Fibroblast of mammary gland (primary cell): ENCODE measurements at regions not wholly inside any gene's neighbourhood (a gene's known extent, or its start where the extent isn't known, plus 50 kb on each side); places are given as distances from the start of the nearest gene placed in this dataset.

Experiments
- DNase-seq: peaks from one replicate; pipeline ENCODE4 v3.0.0-alpha.2; 2010; ENCODE audit warnings: low read depth
- H3K4me3 ChIP-seq: 2 replicates; pipeline ENCODE4 v1.5.1; 2011; ENCODE audit warnings: low read depth, mild to moderate bottlenecking, low read length, moderate library complexity; ENCODE audit not compliant: control insufficient read depth
- TF ChIP-seq, protein P1 (sequence below): conservative IDR thresholded peaks from 2 replicates; pipeline ENCODE4 v1.5.1; 2011; ENCODE audit warnings: low read depth, low read length, inconsistent platforms; ENCODE audit not compliant: control insufficient read depth, insufficient read depth

GRCh38 chr6:117136702-117137101 lies 128.7 kb upstream of the VGLL2 start:
- TF ChIP-seq, protein P1, sequence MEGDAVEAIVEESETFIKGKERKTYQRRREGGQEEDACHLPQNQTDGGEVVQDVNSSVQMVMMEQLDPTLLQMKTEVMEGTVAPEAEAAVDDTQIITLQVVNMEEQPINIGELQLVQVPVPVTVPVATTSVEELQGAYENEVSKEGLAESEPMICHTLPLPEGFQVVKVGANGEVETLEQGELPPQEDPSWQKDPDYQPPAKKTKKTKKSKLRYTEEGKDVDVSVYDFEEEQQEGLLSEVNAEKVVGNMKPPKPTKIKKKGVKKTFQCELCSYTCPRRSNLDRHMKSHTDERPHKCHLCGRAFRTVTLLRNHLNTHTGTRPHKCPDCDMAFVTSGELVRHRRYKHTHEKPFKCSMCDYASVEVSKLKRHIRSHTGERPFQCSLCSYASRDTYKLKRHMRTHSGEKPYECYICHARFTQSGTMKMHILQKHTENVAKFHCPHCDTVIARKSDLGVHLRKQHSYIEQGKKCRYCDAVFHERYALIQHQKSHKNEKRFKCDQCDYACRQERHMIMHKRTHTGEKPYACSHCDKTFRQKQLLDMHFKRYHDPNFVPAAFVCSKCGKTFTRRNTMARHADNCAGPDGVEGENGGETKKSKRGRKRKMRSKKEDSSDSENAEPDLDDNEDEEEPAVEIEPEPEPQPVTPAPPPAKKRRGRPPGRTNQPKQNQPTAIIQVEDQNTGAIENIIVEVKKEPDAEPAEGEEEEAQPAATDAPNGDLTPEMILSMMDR: no peak
- DNase-seq: no peak
- H3K4me3 ChIP-seq: no peak overlapping the region

DNA sequence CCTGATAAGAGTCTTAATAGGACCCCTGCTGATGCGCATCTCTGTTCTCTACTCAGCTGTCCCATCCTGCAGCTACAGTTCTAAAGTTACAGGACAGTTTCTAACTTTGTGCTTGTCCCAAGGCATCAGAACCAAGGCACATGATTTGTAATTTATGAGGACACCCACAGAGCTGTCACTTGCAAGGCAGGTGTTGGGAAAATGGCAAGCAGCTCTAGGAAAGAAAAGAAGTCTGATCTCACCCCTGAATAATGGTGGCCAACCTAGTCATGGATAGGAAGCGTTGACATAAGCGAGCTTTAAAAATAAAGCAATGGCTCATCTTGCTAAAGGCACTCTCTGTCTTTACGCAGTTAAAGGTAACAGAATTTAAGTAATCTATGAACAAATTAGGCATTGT lies 127.6 kb upstream of the VGLL2 start:
- H3K4me3 ChIP-seq: no peak overlapping the region
- TF ChIP-seq, protein P1: no peak
- no peak for DNase-seq

- no peak overlapping the region for H3K4me3 ChIP-seq
- TF ChIP-seq, protein P1: no peak
- DNase-seq: no peak
Measured at GRCh38 chr6:117138425-117138824, 126.9 kb upstream of the VGLL2 start.

DNA sequence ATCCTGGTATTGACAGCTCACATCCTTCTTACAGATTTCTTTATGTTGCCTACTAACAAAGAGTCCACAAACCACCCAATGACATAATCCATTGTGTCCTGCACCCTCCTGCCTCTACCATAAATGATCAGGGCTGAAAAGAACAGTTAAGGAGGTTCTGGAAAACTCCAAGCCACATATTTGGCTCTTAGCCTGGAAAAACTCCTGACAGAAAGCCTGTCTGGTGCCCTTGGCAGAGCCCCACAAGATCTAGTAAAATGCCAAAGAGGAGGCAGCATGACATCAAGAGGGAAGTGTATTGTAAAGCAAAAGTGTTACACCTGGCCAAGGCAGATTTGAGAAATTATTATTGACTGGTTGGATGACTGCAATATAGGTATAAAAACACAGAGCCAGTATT lies 126.4 kb upstream of the VGLL2 start:
- H3K4me3 ChIP-seq: no peak overlapping the region
- no peak for DNase-seq
- TF ChIP-seq, protein P1: no peak

DNA sequence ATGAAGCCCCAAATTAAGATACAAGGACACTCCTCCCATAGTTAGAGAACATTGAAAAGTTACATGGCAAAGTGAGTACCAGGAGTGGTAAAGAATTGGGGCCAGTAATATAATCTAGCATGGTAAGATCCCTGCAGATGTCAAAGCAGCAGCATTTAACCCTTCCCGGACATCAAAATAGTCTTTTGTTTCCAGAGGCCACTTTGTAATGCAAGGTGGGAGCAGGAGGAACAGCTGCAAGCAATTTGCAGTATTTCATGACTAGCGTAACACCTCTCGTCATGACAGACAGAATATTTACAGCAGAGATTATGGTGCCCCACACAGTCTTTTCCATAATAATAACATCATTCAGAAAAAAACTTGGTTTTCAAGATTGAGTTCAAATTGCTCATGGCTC lies 123.2 kb upstream of the VGLL2 start:
- TF ChIP-seq, protein P1: no peak
- no peak for DNase-seq

GRCh38 chr6:117142995-117143394 lies 122.4 kb upstream of the VGLL2 start:
- H3K4me3 ChIP-seq: no peak overlapping the region
- TF ChIP-seq, protein P1: no peak
- DNase-seq: no peak

More for the DNA sequence above, 123.2 kb upstream of the VGLL2 start:
- H3K4me3 ChIP-seq: no peak overlapping the region

DNA sequence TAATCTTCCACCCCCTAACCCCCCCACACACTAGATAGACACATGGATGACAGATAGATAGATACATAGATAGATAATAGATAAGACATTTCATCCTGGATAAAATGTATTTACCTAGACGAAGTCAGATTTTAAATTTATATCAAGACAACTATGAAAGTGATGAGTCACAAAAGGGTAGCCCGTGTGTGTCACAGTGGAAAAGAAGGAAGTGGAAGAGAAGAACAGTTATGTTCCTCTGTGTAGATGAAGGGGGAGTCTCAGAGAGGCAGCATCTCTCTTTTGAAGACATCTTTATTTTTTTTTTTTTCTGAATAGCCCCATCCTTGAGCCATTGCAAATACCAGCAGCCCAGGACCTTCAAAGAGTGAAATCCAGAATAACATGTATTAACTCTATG lies 121.7 kb upstream of the VGLL2 start:
- TF ChIP-seq, protein P1: no peak
- no peak for DNase-seq
- H3K4me3 ChIP-seq: no peak overlapping the region
